A172 (cell line): ENCODE measurements at regions not wholly inside any gene's neighbourhood (a gene's known extent, or its start where the extent isn't known, plus 50 kb on each side); places are given as distances from the start of the nearest gene placed in this dataset.
"Not testable (repeated sequence)": the region's sequence is repeated elsewhere in the genome, so short reads cannot be mapped to it uniquely, and the experiment has no call there.

Source experiments
- DNase-seq: peaks from one replicate; pipeline ENCODE4 v3.0.0-alpha.2; 2015; ENCODE audit warnings: low spot score

DNA sequence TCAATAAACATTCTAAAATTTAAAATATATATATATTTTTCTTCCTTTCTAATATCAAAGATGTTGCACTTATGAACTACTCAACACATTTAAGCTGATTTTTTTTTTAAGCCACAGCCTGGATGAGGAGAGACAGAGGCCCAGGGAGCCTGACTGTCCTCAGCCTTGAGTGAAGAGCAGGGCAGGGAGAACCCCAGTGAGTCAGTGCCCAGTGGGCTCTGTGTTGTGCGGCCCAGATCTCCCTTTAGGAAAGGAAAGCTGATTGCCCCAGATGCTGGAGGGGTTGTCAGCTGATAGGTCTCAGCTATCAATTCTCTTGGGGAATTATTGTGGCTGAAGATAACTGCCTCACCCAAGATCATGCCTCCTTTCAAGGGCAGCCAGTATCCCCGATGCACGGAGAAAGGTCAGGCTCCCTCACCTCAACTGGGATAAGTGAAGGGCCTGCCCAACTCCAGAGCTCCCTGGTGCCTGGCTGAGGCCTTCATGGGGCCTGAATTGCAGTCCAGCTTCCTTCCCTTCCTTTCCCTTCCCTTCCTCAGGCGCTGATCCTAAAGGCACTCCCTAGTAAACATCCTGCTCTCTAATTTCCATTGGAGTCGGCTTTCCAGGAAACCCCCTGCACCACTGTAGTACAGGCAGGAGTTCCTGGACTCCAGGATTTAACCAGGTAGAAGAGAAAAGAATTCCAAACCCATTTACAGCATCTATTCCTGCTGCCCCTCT, 106.9 kb upstream of the ATL2 start:
- no peak for DNase-seq

DNA sequence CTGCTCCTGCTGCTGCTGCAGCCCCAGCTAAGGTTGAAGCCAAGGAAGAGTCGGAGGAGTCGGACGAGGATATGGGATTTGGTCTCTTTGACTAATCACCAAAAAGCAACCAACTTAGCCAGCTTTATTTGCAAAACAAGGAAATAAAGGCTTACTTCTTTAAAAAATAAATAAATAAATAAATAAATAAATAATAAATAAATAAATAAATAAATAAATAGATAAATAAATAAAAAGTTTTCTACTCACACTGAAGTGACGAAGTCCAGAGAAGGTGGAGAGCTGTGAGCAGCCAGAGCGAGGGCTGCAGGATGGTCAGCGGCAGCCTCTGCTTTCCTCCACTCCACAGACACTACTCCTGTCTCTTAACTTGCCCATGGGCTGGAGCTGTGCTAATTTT, 105.6 kb upstream of the ATL2 start:
- not testable (repeated sequence) for DNase-seq

DNA sequence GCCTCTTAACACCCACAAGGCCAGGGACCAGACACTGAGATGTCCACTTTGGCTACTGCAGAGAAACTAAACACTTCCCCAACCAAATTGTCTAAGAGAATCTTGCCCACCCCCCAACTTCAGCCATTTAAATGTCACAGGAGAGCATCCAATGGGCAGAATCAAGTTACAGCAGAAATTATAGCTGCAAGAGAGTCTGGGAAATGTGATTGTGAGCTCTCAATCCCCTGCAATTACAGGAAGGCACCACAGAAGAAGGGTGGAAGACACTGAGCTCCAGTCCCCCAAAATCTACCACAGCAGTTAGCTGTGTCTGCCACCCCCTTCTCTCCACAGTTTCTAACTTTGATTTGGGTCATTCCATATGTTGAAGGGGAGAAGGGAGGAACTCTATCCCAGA, 103.5 kb upstream of the ATL2 start:
- no peak for DNase-seq

DNA sequence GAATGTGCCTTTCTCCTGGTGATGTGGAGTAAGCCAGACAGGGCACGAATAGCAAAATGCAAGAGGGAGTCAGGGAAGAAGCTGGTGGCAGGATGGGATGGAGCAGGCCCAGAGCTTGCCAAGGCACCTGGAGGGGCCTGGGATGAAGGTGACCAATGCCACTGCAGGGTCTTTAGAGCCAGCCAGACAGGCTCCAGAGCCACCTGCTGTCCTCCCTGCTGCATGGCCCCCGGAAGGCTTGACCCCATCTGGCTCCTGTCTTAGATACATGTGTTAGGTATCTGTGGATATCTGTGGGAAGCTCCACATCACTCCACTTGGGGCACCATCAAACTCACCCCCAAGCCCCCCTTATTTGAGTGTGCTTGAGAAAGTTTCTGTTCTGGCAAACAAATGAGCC, 99.9 kb upstream of the ATL2 start:
- DNase-seq, result no peak

DNA sequence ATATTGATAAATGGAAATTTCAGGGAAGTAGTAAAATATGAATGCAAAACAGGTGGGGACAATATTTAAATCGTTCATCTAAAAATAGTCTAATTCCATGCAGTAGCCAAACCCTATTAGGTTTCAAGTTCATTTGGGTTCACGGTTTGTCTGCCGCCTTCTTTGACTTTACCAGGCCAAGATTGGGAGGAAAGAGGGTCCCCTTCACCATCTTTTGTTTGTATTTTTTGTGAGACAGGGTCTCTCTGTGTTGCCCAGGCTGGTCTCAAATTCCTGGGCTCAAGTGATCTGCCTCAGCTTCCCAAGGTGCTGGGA, 98.5 kb upstream of the ATL2 start:
- no peak for DNase-seq

DNA sequence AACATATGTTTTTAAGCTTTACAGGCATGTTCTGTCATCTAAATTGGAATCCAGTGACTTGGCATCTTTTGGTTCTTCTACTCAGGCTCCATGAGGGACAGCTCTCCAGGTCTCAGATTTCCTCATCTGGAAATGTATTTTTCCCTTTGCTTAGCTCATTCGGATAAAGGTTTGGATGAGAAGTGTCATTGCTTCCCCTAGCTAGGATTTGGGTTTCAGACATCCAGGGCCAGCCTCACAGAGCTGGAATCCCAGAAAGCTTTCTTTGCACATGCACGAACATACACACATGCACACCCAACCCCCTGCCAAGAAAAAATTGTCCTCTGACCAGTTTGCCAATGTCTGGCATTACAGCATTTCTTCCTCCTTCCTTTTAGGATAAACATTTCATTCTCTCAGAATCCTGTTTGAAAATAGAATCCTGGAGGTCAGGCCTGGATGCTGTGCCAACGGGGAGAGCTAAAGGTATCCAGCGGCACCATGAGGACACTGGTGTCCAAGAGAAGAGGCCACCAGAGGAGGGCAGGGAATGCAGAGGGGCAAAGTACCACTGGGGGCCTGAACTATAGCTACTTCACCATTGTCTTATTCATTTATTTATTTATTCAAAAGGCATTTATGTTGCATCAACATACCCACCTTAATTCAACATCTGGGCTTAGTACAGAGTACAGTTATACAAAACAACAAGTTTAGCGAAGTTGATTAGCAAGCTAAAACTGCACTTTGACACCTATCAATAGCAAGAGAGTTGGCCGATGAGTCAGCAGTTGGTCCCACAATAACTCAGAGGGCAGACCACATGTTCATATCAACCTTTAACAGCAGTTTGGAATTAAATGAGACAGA, 97.9 kb upstream of the ATL2 start:
- no peak for DNase-seq

DNA sequence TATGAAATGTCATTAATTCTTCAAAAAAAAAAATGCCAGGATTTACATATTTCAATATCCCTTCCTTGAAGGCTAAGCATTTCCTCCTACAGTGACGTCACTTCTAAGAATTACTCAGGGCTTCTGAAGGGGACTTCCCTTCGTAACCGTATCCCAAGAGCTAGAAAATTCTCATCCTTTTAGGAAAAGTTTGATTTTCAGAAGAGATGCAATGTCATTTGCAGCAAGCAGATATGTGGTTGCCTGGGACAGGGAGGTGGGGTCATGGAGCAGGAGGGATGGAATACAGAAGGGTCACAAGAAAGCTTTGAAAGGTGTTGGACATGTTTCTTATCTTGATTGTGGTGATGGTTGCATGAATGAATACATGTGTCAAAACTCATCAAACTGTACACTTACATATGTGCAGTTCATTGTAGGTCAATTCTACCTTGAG, 97.0 kb upstream of the ATL2 start:
- no peak for DNase-seq

DNA sequence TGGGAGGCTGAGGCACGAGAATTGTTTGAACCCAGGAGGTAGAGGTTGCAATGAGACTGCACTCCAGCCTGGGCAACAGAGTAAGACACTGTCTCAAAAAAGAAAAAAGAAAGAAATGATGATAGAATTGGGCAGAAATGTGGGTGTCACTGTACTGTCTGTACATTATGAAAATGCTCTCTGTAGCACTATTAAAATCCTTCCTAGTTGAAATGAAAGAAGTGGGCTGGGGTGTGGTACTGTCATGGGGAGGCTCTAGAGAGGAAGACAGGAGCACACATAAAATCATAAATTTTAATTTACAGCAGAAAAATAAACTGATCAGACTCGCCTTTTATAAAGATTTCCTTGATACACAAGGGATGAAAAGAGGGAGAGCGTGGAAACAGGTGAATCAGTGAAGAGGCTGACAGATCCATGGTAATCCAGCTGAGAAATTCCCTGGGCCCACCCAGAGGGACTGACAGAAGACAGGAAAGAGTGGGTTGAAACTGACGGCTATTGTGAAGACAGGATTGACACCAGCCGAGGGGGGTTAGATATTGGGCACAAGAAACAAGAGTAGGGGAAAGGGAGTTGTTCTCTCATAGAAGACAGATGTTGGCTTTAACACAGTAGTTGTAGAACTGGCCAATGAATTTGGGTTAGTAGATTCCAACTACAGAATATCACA, 96.4 kb upstream of the ATL2 start:
- DNase-seq, result no peak

DNA sequence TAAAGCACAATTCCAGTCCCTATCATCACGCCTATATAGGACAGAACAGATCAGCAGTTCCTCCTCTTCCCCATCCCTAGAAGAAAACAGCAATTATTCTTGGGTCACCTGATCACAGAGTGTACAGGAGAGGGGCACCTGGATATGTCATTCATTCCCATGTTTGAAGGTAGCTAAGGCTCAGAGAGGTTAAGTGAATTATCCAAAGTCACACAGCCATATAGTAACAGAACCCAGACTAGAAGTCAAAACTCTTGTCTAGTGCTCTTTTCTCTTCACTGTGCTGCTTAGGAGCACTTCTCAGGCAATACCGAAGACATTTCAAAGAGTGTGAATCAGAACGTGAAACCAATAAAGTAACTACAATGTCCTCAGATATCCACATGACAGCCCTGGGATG, 93.0 kb upstream of the ATL2 start:
- DNase-seq, result no peak

DNA sequence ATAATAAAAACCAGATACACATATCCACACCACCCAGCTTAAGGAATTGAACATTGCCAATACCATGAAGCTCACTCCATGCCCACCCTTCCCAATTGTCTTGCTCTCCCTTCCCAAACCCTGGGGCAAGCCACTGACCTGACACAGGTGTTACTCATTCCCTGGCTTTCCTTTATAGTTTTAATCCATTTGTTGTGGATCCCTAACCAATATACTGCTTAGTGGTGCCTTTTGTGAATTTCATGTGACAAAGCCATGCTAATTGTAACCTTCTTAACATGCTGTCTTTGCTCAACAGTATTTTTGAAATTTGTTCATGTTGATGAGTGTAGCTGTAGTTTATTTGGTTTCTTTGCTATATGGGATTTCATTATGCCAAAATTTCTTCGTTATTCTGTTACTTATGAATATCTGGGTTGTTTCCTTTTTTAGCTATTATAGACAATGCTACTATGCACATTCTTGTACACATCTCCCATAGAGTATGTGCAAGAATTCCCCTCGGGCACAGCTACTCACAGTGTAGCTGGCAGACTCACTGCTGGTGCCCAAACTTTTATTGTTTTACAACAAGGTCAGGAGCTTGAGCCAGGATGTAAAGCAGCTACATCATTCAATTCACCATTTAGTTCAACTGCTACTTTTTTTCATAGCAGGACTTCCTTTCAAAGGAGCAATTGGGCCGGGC, 90.8 kb upstream of the ATL2 start:
- no peak for DNase-seq

DNA sequence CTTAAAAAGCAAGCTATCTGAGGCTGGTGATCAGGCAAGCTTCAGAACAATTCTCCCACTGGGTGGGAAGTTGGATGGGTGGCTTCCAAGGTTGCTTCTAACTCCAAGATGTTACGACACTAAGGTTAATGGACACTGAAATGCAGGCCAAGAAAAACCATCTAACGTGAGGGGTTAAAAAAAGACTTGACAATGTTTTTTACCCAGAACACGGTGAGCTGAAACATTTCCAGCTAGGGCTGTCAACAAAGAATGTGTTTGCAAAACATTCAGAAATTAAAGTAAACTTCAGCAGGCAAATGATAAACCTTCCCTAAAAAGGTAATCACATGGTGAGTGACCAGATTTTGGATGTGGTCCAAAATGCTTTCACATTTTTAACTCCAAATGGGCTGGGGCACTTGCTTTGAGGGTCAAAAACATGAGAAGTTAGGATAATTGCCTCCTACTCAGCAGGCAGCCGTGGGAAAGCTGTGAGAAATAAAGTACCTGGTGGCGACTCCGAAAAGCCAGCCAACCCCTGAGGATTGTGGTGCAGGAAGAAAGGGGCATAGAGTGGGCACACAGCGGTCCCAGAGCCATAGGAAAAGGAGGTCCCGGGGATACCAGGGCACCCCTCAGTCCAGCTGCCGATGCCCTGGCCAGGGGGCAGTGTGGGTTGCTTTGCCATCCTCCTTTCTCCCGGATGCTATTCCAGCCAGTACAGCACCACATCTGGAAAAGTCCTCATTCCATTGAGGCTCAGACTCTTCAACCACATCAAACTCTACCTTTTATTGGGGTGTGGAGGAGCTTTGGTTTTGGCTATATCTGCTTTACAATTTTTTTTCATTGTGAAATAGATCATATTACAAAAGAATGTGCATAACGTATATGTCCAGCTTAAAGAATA, 90.0 kb upstream of the ATL2 start:
- no peak for DNase-seq

DNA sequence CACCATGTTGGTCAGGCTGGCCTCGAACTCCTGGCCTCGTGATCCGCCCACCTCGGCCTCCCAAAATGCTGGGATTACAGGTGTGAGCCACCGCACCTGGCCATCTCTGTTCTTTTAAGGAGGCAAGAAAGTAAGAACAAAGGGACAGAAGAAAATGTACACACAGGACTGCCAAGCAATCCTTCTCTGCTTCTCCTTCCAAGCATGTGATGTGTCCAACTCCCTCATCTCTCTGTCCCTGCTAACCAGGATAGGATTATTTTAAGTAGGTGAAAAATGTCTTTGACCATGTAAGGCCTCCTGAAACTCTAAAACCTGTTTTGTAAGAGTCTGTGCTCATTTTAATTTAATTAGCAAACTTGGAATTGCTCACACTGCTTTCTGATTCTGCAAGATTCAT, 89.3 kb upstream of the ATL2 start:
- no peak for DNase-seq

DNA sequence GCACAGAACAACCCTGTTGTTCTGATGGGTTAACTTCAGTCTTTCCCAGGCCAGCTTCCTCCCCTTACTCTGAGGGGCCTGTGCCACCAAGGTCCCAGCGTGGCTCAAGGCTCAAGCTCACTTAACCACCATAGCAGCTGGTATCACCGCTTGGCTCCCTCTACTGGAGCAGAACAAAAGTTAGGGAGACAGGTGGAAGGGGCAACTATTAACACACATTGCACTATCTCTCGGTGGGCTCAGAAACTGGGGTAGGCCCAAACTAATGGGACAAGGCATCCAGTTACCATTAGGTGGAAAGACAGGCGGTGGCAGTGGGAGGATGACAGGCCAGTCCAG, 88.7 kb upstream of the ATL2 start:
- peak; percentile 35 for DNase-seq

DNA sequence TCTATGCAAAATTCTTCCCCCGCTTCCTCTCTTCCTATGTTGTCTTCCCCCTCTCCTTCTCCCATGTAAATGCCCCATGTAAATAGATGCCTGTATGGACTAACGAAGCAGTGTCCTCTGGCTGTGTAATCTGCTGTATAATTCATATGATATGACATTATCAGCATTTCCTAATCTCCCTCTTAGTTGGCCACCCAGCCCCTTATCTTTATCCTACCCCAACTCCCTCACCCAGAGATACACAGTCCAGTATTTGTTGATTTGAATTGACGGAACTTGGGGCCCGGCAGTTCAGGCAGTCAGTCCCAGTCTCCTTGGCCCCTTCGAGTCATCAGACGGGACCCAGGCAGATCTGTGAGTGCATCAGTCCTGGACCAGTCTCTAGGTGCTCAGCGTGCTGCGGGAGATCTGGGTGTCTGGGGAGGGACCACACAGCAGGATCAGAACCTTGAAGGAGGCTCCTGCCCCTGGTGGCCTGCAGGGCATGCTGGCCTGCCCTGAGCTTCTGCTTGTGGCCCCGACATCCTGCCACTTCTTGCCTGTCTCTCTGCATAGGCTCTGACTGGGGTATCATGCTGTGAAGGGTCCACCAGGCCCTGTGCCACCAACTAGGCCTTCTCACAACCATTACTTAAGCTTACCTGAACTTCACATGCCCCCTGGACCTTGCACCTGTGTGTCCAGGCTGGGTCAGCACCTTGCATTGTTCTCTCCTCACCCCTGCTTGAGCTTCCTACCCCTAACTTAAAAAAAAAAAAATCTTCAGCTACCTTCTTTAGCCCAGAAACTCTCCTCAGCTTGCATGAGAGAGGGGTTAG, 88.1 kb upstream of the ATL2 start:
- no peak for DNase-seq

DNA sequence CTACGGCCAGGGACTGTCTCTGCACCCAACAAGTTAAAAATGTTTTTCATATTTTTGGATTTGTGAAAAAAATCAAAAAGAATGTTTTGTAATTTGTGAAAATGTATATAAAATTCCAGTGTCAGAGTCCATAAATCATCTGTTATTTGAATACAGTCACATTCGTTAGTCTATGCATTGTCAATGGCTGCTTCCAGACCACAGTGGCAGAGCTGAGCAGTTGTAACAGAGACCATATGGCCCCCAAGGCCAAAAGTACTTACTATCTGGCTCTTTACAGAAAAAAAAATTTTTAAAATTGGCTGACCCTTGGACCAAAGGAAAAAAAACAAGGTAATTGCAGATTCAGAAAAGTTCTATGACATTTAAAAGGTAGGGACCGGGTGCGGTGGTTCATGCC, 86.7 kb upstream of the ATL2 start:
- DNase-seq, result no peak

DNA sequence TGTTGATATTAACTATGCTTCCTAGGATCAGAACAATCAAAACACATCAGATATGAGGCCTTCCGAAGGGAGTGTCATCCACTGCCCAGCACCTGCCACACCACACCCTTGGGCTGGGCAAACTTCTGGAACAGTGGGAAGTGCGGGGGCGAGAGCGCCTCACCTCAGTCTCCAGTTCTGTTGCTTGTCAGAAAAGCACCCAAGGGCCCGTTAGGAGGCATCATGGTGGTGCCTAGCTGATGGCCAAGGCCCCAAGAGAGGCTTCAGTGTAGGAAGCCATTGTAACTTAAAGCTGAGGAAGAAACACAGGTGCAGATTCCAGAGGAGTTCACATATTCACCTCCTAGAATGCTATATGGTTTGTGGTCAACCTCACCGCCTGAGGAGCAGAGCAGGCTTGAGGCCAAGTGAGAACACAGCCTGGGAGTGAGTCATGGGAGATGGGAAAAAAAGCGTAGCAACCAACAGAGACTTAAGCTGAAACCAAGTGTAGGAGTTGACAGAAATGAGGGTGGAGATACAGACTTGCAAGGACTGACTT, 85.1 kb upstream of the ATL2 start:
- DNase-seq, result peak; percentile 98

DNA sequence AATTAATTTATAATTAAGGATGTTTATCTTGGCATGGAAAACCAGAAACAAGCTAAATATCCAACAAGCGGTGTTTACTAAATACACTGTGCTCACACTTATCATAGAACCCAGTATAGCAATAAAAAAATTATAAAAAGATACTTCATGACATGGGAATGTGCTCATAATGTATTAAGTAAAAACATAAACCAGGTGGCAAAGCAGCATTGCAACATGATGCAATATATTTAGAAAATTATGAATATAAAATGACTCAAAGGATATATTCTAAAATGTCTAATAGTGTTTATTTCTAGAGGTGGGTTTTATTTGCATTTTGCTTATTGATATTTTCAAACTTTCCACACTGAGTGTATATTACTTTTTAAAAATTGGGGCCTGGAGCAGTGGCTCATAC, 84.4 kb upstream of the ATL2 start:
- DNase-seq, result no peak

DNA sequence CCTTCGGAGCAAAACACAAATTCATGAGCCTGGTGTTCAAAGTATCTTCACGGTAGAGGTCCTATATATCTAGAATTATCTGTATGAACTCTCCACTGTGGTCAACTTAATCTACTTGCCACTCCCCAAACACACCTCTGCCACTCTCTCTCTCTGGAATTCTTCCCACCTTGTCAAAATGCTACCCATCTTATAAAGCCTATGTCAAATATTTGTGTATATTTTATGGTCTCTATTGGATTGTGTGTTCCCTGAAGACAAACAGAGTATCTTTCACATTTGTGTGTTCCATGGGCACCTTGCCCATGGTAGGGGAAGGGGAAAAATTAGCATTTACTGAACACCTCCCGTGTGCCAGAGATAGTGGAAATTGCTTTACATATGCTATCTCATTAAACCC, 83.2 kb upstream of the ATL2 start:
- DNase-seq, result no peak

DNA sequence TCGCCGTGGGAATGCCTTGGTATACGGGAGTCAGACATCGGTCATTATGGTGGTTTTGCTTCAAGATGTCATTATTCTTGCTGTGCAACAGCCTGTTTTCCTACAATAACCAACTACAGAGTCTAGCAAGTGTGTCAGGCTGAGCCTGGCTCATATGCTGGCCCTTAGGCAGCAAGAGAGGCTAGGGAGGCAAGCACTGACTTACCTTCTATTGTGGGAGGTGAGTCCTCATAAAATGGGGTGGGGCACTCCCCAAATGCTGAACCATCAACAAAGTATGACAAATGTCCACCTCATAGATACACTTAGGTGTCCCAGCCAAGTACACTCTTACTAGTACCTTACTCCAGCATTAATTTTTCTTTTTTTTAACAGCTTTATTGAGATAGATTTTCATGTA, 77.0 kb upstream of the ATL2 start:
- no peak for DNase-seq

DNA sequence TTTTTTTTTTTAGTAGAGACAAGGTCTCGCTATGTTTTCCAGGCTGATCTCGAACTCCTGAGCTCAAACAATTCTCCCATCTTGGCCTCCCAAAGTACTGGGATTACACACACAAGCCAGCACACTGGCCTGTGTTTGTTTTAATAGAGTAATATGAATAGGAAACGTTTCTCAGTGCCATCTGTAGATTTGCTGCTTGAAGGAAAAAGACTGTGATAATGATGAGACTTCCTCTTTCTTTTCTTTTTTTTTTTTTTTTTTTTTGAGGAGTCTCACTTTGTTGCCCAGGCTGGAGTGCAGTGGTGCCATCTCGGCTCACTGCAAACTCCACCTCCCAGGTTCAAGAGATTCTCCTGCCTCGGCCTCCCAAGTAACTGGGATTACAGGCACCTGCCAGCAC, 74.7 kb upstream of the ATL2 start:
- not testable (repeated sequence) for DNase-seq
